Ammon's horn (tissue), 1 donor: ENCODE measurements at regions not wholly inside any gene's neighbourhood (a gene's known extent, or its start where the extent isn't known, plus 50 kb on each side); places are given as distances from the start of the nearest gene placed in this dataset.

Experiments used
- DNase-seq: peaks from one replicate; pipeline ENCODE4 v3.0.0-alpha.2; 2016; ENCODE audit warnings: low spot score

DNA sequence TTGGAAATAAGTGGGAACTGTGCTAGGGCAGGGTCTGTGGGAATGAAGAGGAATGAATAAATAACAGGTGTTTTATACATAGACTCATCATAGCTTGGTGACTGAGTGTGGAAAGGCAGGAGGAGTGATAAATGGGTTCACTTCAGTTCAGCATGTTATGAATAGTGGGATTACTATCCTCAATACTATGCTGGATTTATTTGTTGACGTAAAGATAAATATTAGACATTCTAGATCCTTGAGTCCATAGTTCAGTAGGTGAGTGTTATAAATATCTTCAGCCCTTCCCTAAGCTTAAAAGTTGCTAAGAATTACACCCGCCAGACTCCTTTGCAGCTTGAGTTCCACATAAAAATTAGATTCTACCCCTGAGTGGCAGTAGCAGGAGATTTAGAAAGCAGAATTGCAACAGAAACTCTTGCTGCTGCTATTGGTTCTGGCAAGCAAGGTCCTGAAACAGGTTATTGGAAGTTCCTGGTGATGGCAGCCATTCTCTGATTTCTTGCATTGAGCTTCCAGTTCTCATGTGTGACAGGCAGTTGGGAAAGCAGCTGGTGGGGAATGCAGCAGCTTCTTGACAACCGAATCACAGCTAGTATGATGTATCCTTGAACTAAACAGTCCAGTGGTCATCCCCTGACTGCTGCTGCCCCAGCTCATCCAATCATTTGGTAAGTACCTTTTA lies 1558.9 kb downstream of the FAM181B start:
- no peak for DNase-seq

DNA sequence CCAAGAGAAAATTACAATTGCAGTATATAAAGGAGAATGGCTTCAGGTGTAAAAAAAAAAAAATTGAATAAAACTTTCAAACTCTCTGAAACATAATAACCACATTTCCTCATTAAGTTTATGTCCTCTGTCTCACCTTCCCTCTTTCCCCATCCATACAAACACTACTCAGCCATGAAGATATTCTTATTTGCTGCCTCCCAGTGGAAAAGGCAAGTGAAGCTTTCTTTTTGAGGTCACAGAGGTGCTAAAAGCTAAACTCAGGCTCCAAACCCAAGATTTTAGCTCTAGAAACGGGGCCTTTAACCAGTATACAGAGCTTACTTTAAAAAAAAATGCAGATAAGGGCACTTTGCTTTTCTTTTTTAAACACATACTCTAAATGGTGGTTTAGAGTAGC lies 1568.5 kb downstream of the FAM181B start:
- no peak for DNase-seq

DNA sequence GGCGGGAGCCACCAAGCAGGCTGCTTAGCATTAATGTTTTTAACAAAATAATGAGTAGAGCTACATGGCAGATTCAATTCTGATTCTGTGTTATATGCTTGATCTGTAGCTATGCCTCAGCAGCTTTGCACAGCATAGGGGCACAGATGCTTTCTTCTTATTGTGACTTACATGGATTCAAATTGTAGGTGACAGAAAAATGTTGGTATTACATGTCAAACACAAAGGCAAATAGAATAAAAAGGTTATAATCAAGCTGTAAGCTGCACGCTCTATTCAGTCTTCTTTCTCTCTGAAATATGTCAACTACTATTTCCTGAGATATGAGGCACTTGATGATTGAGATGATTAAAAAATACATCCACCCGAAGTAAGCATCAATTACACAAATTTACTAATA lies 1573.8 kb downstream of the FAM181B start:
- no peak for DNase-seq

DNA sequence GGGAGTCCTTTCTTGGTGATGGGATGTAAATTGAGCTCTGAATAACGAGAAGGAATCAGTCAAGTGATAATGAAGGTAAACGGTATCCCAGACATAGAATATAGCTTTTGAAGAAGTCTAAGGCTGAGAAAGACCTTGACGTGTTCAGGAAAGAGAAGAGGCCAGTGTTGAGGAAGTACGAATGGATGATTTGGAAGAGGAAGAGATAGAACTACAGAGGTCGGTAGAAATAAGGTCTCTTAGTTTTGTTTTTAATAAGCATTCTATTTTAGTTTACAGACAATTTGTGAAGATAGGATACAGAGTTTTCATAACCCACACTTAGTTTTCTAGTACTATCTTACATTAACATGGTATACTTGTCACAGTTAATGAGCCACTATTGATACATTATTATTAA lies 1598.1 kb downstream of the FAM181B start:
- no peak for DNase-seq

DNA sequence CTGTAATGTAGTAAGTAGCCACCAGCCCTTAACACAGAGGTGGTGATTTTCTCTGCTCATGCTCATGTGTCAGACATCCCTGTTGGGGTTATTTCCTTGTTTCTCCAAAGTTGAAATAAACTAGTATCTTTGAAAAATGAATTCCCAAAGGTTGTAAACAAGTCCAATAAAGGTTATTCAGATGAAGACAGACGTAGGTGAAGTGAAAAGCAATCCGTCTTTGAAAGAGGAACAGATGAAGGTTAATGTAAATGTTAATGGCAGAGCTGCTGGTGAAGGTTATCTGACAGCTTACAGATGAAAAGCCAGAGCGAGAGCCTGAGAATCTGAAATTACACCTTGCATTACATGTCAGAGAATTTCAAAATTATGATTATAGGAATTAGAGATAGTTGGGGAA lies 1604.0 kb downstream of the FAM181B start:
- DNase-seq: no peak

DNA sequence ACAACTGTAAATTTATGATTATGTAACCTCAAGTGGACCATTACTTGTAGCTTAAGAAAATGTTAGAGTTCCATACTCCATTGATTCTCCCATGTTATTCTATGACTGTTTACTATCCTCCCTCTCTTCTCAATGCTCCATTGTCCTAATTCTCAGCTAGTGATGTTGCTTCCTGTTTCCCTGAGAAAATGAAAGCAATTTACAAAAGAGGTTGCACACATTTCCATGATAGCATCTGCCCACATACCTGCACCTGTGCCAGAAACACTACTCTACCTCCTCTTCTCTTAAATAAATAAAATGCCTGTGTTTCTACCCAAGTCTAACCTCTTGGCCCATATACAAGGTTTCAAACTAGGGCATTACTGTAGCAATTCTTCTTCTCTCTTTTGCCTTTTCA lies 1620.9 kb downstream of the FAM181B start:
- DNase-seq: no peak

DNA sequence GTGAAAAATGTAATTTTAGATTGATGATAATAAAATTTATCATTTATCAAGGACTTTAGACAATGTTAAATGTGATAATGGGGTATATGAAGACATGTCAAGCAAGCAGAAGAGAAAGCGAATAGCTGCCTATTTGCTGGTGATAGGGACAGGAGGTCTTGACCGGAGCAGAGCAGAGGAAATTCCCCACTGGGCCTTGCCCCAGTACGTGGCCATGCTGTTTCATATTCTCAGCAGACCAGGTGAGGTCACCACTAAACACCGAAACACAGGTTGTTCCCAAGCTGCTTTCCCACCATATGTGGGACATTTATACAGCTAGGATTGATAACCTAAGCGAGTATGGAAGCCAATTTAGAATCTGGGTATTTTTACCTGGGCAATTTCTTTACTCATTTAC lies 1629.6 kb downstream of the FAM181B start:
- DNase-seq: no peak

DNA sequence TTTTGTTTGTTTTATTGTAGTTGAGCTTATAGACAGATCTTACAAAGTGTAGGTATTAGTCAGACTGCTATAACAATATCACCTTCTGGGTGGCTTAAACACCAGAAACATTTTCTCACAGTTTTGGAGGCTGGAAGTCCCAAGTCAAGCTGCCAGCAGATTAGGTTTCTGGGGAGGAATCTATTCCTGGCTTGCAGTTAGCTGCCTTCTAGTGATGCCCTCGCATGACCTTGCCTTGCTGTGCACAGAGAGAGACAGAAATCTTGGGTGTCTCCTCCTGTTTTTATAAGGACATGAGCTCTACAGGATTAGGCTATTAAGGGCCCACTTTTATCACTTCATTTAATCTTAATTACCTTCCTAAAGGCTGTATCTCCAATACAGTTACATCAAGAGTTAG lies 1635.2 kb downstream of the FAM181B start:
- DNase-seq: no peak

DNA sequence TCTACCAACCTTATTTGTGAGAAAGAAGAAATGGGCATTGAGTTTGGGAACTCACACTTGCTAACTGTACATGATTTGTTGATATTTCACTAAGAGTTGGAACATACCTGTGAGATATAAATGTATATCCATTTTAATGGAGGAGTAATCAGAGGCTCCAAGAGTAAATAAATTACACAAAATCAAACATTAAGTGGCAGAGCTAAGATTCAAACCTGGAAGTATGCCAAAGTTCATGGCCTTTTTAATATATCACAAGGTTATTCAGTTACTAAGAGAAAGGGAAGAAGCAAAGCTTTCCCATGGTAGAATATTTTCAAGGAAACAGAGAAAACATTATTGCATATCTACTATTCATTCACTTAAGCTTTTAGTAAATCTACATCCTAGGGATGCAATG lies 1641.1 kb downstream of the FAM181B start:
- DNase-seq: no peak

DNA sequence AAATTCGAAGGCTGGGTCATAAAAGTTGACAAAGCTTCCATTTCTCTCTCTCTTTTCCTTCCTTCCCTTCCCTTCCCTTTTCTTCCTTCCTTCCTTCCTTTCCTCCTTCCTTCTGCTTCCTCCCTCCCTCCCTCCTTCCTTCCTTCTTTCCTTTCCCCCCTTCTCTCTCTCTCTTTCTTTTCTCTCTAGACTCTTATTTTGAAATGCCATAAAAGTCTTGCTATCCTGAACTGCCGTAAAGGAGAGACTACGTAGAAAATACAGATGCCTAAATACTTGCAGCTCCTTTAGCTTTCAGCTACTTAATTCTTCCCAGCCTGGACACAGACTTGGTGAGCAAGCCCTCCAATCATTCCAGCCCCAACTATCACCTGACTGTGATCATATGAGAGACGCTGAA lies 1644.4 kb downstream of the FAM181B start:
- DNase-seq: no peak

DNA sequence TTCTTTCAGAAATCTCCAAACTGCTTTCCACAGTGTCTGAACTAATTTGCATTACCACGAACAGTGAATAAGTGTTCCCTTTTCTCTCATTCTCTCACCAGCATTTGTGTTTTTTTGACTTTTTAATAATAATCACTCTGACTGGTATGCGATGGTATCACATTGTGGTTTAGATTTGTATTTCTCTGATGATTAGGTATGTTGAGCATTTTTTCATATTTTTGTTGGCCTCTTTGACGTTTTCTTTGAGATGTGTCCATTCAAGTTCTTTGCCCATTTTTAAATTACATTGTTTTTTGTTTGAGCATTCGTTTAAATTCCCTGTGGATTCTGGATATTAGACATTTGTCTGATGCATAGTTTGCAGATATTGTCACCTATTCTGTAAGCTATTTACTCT lies 1639.6 kb upstream of the TENM4 start:
- no peak for DNase-seq

DNA sequence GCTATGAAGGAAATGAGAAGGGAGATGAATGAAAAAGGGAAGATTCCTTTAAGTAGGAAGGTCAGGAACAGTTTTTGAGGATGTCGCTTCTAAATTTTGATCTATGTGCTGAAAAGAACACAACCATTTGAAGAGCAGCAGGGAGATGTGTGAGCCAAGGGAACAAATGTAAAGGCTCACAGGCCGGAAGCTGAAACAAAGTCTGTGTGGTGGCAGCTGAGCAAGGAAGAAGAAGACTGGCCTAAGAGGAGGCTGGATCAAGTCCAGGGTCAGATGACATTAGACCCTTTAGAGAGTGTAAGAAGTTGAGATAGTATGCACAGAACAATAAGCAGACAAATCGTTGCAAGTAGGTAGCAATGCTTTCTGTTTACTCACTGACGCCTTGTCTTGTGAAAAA lies 1631.4 kb upstream of the TENM4 start:
- no peak for DNase-seq

DNA sequence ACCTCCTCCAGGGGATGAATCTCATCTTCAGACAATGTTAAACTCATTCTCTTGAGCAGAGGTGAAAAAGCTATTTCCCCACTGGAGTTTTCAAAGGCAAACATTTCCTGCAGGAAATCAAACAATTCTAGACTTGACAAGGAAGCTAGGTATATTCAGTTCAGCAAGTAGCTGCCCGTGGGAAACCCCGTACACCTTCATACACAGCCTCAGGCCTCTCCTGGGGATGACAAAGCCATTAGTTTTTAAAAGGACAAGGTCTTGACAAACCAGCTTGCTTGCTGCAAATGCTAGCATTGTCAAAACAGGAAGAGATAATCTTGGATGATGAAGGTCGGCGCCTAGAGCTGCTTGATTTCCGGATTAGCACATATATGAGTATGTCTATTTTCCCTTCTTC lies 1630.8 kb upstream of the TENM4 start:
- no peak for DNase-seq

DNA sequence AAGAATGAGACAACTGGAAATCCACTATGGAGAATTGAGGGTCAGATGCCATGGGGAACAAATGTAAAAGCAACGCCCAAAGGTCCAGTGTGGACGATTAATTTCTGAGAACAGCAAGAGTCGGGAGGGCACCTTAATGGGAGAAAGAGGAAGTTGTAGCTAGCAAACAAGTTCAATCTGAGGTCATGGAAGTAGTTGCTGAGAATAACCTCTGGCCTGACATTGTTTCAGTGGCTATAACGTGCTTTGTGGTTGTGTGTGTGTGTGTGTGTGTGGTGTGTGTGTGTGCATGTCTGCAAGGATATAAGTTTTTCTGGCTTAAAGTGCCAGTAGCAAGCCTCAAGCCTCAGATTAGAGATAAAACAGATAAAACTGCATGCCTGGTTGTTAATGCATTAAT lies 1630.1 kb upstream of the TENM4 start:
- DNase-seq: no peak

DNA sequence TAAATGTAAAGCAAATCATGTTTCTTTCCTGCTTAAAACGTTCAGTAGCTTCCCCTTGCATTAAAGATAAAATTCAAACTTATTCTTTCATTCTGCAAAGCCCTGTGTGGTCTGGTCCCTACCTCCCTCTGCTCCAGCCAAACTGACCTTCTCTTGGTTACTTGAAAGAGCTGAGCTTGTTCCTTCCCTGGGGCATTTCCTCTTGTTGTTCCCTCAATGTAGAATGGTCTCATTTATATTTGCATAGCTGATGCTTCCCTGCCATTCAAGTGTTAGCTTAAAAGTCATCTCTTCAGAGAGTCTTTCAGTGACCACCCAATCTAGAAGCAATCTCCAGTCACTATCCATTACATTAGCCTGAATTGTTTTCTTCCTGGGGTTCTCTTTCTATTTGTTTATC lies 1618.5 kb upstream of the TENM4 start:
- DNase-seq: no peak

DNA sequence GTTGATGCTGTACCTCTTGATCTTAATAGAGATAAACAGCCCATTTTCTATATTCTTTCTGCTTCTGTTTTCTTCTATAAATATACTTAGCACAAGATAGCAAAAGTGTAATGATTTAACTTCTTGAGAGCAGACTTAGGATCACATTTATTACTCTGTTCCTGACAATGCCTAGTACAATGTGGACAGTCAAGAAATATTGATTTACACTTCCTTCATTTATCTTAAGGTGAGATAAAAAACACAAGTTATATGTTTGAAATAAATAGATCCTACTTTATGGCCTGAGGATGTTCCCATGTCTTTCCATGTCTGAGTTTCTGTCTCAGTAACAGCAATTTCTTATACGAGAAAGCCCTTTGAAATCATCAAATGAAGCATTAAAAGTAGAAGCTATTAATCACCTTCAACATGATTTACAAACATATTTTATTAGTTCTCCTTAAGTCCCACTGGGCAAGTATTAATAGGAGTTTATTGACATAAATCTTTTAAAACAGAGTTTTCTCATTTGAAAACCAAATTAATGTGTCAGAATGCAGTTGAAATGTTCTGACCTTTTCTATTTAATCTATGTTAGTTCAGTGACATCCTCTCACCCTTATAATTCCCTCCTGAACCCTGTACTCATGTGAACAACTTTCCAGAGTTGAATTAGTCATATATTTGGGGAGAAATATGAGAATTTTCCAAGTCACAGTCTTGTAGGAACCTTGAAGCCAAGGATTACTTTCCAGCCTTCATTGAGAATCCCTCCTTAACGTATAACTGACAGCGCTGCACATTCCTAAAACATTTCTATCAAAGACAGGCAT lies 1611.7 kb upstream of the TENM4 start:
- no peak for DNase-seq

DNA sequence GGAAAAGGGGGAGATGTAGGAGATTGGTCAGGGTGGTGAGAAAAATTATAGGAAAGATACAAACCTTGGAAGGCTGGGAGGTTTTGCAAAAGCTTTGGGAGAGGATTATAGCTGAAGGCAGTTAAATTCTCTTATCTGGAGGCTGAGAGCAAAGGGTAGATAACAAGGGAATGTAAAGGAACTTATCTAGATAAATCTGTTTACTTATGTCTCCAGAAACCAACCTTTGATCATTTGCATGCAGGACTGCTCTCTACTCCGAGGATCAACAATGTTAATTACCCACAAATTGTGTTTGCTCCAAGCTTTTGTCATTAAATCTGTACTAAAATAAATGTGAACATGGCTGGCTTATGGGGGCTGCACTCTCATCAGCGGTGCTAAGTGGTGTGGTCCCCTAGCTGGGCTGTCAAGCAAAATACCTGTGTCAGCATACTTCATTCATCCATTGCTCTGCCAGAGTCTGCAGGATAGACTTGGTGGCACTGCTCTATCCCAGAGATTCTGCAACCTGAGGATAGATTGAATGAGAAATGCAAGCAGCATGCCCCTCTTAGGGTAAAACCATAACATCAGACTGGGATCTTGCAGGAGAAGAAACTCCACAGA lies 1599.2 kb upstream of the TENM4 start:
- DNase-seq: no peak

DNA sequence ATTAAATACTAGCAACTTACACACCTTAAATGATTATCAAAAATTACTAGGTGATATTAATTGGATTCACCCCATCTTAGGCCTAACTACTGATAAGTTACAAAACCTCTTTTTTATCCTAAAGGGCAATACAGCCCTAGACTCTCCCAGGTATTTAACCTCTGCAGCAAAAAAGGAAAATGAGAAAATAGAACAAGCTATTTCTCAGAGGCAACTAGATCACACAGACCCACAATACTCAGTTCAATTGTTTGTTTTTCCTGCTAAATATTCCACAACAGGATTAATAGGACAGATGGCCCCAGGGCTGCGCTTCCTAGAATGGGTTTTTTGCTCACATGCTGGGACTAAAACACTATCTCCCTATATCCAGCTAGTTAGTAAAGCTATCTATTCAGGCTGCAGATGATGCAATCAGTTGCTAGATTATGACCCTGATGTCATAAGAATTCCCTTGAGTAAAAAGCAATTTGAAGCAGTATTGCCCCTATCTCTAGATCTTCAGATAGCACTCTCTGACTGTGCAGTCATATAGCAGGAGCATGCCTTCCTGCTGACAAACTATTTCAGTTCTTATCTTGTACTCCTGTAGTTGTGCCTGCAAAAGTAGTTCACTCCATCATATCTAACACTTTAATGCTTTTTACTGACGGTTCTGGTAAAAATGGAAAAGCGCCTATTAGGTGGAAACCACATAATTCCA lies 1595.5 kb upstream of the TENM4 start:
- no peak for DNase-seq

DNA sequence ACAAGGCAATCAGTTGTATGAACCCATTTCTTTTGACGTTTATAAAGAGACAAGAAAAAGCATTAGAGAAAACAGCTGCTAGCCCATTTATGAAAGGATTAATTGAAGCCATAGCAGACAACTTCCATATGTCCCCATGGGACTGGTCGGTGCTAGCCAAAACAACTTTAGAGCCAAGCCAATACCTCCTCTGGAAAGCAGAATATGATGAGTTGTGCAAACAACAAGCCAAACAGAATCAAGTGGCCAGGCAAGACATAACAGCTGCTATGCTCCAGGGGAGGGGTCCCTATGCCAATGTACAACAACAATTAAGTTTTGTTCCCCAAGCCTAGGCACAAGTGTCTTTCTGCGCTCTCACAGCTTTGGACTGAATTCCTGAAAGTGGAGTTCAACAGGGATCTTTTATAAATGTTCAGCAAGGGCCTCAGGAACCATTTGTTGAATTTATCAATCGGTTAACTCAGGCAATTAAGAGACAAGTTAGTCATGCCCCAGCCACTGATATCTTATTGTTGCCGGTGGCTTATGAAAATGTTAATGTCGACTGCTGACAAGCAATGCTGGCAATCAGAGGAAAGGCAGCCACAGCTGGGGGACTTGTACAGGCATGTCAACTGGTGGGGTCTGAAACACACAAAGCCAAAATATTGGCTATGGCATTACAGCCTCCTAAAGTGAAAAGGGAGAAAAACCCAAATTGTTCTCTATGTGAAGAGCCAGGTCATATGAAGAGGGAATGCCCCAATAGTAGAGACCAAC lies 1593.1 kb upstream of the TENM4 start:
- no peak for DNase-seq

DNA sequence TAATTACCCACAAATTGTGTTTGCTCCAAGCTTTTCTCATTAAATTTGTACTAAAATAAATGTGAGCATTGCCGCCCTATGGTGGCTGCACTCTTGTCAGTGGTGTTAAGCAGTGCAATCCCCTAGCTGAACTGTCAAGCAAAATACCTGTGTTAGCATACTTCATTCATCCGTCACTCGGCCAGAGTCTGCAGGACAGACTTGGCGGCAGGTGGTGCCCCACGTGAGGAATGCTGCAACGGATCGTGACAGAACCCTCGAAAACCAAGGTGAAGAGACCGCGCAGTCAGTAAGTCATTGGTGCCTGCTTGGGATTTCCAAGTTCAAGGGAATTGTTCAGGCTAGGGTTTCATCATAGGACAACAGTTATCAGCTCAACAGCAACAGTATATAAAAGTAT lies 1592.1 kb upstream of the TENM4 start:
- no peak for DNase-seq

DNA sequence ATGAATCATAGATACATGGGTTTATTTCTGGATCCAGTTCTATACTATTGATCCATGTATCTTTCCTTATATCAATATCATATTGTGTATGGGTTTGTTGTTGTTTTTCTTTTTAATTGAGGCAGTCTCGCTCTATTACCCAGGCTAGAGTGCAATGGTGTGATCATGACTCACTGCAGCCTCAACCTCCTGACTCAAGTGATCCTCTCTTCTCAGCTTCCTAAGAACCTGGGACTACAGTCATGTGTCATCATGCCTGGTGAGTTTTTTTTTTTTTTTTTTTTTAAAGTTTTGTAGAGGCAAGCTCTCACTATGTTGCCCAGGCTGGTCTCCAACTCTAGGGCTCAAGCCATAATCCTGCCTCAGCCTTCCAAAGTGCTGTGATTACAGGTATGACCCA lies 1589.4 kb upstream of the TENM4 start:
- no peak for DNase-seq

DNA sequence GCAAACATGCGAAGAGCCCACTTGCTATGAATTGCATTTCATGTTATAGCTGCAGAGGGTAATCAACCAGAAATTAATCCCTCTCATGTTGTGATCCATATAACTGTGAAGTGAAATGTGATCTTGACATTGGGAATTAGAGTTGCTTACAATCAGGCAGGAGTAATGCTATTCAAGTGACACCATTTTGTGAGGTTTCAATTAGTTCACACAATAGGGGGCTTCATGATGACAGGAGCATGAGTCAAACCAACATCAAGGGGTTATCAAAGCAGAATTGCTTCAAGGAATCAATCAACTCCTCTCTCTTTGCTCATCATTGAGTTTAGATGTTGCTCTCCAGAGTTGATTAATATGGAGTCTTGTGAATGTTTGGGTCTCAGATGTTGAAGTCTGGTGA lies 1585.2 kb upstream of the TENM4 start:
- DNase-seq: no peak
